H1 (cell line): ENCODE measurements at regions not wholly inside any gene's neighbourhood (a gene's known extent, or its start where the extent isn't known, plus 50 kb on each side); places are given as distances from the start of the nearest gene placed in this dataset.

Source experiments
- CTCF ChIA-PET: fragments of 300-600 bp; sonication (Branson Sonifier 250); formaldehyde crosslinking; loops from one replicate; lab custom pipeline; 2021; ENCODE audit not compliant: partially characterized antibody; lab: Charles Lee
- POLR2A ChIA-PET: fragments of 300-600 bp; sonication (Branson Sonifier 250); formaldehyde crosslinking; loops from one replicate; lab custom pipeline; 2021; ENCODE audit warnings: inconsistent platforms; ENCODE audit not compliant: partially characterized antibody; lab: Charles Lee
- DNase-seq, 2 experiments: peaks; one replicate each; pipeline versions ENCODE4 v3.0.0 to v3.0.0-alpha.2; 2010 to 2022; ENCODE audit warnings: low spot score in 2 of 2, low read depth in 1 of 2, mixed read lengths in 1 of 2
- FAIRE-seq: peaks from 2 replicates; lab custom pipeline; 2011; peaks lifted over from hg19 to GRCh38; lab: Jason Lieb, UNC
- H2AFZ ChIP-seq: 2 replicates; pipeline ENCODE4 v1.8.1; 2012; ENCODE audit warnings: low read length, inconsistent platforms
- H2AK5ac ChIP-seq: 2 replicates; pipeline ENCODE4 v1.6.1; 2013; ENCODE audit warnings: low read depth, low read length
- H2BK120ac ChIP-seq: replicated peaks from 2 replicates; pipeline ENCODE3; 2013; ENCODE audit warnings: low read depth, low read length, inconsistent platforms
- H2BK12ac ChIP-seq: 2 replicates; pipeline ENCODE4 v1.6.1; 2013; ENCODE audit warnings: low read depth, low read length
- H2BK15ac ChIP-seq: 2 replicates; pipeline ENCODE4 v1.6.1; 2013; ENCODE audit warnings: low read length
- H2BK20ac ChIP-seq: 2 replicates; pipeline ENCODE4 v1.6.1; 2013; ENCODE audit warnings: low read length
- H2BK5ac ChIP-seq: 2 replicates; pipeline ENCODE4 v1.6.1; 2013; ENCODE audit warnings: low read depth, low read length
- H3K14ac ChIP-seq: 2 replicates; pipeline ENCODE4 v1.6.1; 2013; ENCODE audit warnings: inconsistent platforms; ENCODE audit not compliant: insufficient read length
- H3K18ac ChIP-seq: 2 replicates; pipeline ENCODE4 v1.6.1; 2013; ENCODE audit warnings: low read length; ENCODE audit errors: extremely low read depth
- H3K23ac ChIP-seq: 2 replicates; pipeline ENCODE4 v1.6.1; 2013; ENCODE audit warnings: inconsistent platforms; ENCODE audit not compliant: insufficient read length
- H3K23me2 ChIP-seq: 2 replicates; pipeline ENCODE4 v1.6.1; 2013; ENCODE audit warnings: low read depth, low read length
- H3K27ac ChIP-seq: 2 replicates; pipeline ENCODE4 v1.6.1; 2011; ENCODE audit warnings: low read depth, low read length, inconsistent platforms
- H3K27me3 ChIP-seq, 4 experiments: replicated peaks in 1 of 4; 1 replicate in 1 of 4; 2 replicates in 3 of 4; pipeline versions ENCODE4 v1.6.1 to v1.8.1; 2011 to 2013; ENCODE audit warnings: low read length in 3 of 4, mild to moderate bottlenecking in 3 of 4, inconsistent platforms in 2 of 4, mixed read lengths in 2 of 4, moderate library complexity in 1 of 4; ENCODE audit not compliant: control insufficient read depth in 3 of 4, insufficient read depth in 3 of 4; ENCODE audit errors: extremely low read depth in 1 of 4
- H3K36me3 ChIP-seq, 4 experiments: 2 replicates each; pipeline versions ENCODE4 v1.6.1 to v1.8.1; 2011 to 2013; ENCODE audit warnings: mild to moderate bottlenecking in 4 of 4, low read length in 3 of 4, moderate library complexity in 2 of 4, control low read depth in 1 of 4, inconsistent platforms in 1 of 4; ENCODE audit not compliant: insufficient read depth in 4 of 4, control insufficient read depth in 2 of 4
- H3K4ac ChIP-seq: replicated peaks from 2 replicates; pipeline ENCODE3; 2013; ENCODE audit warnings: low read length, low read depth, mixed read lengths, inconsistent platforms; ENCODE audit not compliant: insufficient read length
- H3K4me1 ChIP-seq, 4 experiments: replicated peaks in 1 of 4; 1 replicate in 1 of 4; 2 replicates in 3 of 4; pipeline versions ENCODE4 v1.6.1 to v1.8.1; 2011 to 2013; ENCODE audit warnings: low read length in 3 of 4, inconsistent platforms in 2 of 4, mixed read lengths in 1 of 4; ENCODE audit not compliant: insufficient read depth in 4 of 4, control insufficient read depth in 3 of 4
- H3K4me2 ChIP-seq, 2 experiments: 2 replicates each; pipeline versions ENCODE4 v1.6.1 to v1.8.1; 2011 to 2013; ENCODE audit warnings: low read depth in 2 of 2, low read length in 2 of 2, control low read depth in 1 of 2, inconsistent platforms in 1 of 2, mild to moderate bottlenecking in 1 of 2; ENCODE audit not compliant: insufficient read depth in 1 of 2
- H3K4me3 ChIP-seq, 4 experiments: fragments of 200-600, 300-600 bp in 1 of 4; sonication (generic), shearing (Covaris generic), sonication (Bioruptor Twin) in 1 of 4; 2 replicates each; pipeline versions ENCODE4 v1.5.1 to v1.8.1; 2011 to 2016; ENCODE audit warnings: low read length in 4 of 4, low read depth in 3 of 4, control low read depth in 2 of 4, inconsistent platforms in 2 of 4, mild to moderate bottlenecking in 2 of 4, mixed read lengths in 1 of 4, moderate library complexity in 1 of 4; ENCODE audit not compliant: insufficient read depth in 2 of 4; ENCODE audit errors: extremely low read depth in 1 of 4
- H3K56ac ChIP-seq: replicated peaks from 2 replicates; pipeline ENCODE3; 2013; ENCODE audit warnings: low read depth, mild to moderate bottlenecking, mixed read lengths, low read length, inconsistent platforms; ENCODE audit not compliant: insufficient read length
- H3K79me1 ChIP-seq: 2 replicates; pipeline ENCODE4 v1.6.1; 2013; ENCODE audit warnings: low read depth, low read length, control low read depth
- H3K79me2 ChIP-seq, 2 experiments: 2 replicates each; pipeline versions ENCODE4 v1.6.1 to v1.8.1; 2012 to 2013; ENCODE audit warnings: low read length in 2 of 2, mild to moderate bottlenecking in 2 of 2, inconsistent platforms in 1 of 2; ENCODE audit not compliant: insufficient read depth in 2 of 2, control insufficient read depth in 1 of 2
- H3K9ac ChIP-seq, 4 experiments: replicated peaks in 1 of 4; 1 replicate in 1 of 4; 2 replicates in 3 of 4; pipeline versions ENCODE4 v1.6.1 to v1.8.1; 2011 to 2013; ENCODE audit warnings: low read depth in 3 of 4, low read length in 3 of 4, control low read depth in 2 of 4, mild to moderate bottlenecking in 2 of 4, moderate library complexity in 2 of 4, inconsistent platforms in 1 of 4; ENCODE audit errors: extremely low read depth in 1 of 4
- H3K9me3 ChIP-seq, 2 experiments: 2 replicates each; pipeline versions ENCODE4 v1.6.1 to v1.8.1; 2012 to 2013; ENCODE audit warnings: mild to moderate bottlenecking in 2 of 2, moderate library complexity in 2 of 2, control low read depth in 1 of 2, inconsistent platforms in 1 of 2, low read depth in 1 of 2, low read length in 1 of 2, mixed read lengths in 1 of 2; ENCODE audit not compliant: insufficient read depth in 2 of 2
- H4K20me1 ChIP-seq, 2 experiments: replicated peaks in 1 of 2; 2 replicates each; pipeline versions ENCODE3 to v1.8.1; 2011 to 2013; ENCODE audit warnings: inconsistent platforms in 2 of 2, low read length in 2 of 2, mild to moderate bottlenecking in 1 of 2; ENCODE audit not compliant: insufficient read depth in 2 of 2, control insufficient read depth in 1 of 2
- H4K5ac ChIP-seq: 2 replicates; pipeline ENCODE4 v1.6.1; 2013; ENCODE audit warnings: low read length, low read depth, mixed read lengths, inconsistent platforms; ENCODE audit not compliant: insufficient read length
- H4K8ac ChIP-seq: 2 replicates; pipeline ENCODE4 v1.8.0; 2013; ENCODE audit warnings: mild to moderate bottlenecking, moderate library complexity, low read length, inconsistent platforms; ENCODE audit not compliant: insufficient read depth; ENCODE audit errors: extremely low read depth
- H4K91ac ChIP-seq: replicated peaks from 2 replicates; pipeline ENCODE3; 2013; ENCODE audit warnings: low read length, mixed read lengths, inconsistent platforms; ENCODE audit not compliant: insufficient read length
- EGR1 ChIP-seq: IDR thresholded peaks from 2 replicates; pipeline ENCODE4 v1.6.1; 2011; ENCODE audit warnings: low read depth, low read length, borderline replicate concordance
- WGBS, 2 experiments: shearing (Covaris generic) in 1 of 2; methylation state at CpG; one replicate each; pipeline versions ENCODE4 v1.1.6 to v1.1.7; 2013 to 2015; ENCODE audit warnings: low lambda C conversion rate in 2 of 2, mixed read lengths in 2 of 2, inconsistent platforms in 1 of 2, low coverage in 1 of 2, missing lambda C conversion rate in 1 of 2; ENCODE audit not compliant: insufficient replicate concordance in 2 of 2, insufficient coverage in 1 of 2, insufficient read length in 1 of 2; ENCODE audit errors: extremely low coverage in 1 of 2, missing lambda C conversion rate in 1 of 2; 5-methylcytosine and 5-hydroxymethylcytosine counted together

DNA sequence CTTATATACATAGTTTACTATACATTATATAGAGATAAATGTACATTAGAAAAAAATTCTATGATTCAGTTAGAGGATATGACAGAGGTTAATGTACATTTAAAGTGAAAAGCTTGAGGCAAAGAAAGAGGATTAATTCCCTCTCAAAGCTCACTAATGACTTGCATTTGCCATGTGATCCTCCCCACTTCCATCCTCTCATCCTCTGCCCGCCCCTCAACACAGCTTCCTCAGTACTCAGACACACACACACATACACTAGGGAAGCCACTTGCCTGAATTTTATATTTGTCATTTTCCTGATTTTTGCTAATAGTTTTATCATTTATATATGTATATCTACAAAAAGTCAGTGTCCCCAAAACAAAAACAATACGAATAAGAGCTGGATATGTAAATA, 764.5 kb downstream of the EFNA5 start:
- H3K27me3 ChIP-seq: no peaks in the 10 kb centered on the region
- H3K23me2 ChIP-seq: no peaks in the 10 kb centered on the region
- no peak overlapping the region for H3K14ac ChIP-seq
- no peak overlapping the region for H3K27ac ChIP-seq
- H3K79me1 ChIP-seq: no peaks in the 10 kb centered on the region
- no peak overlapping the region for H2AFZ ChIP-seq
- no peak overlapping the region for H2BK15ac ChIP-seq
- no peak overlapping the region for H2AK5ac ChIP-seq
- H2BK5ac ChIP-seq: no peak overlapping the region
- no peaks in the 10 kb centered on the region for H4K20me1 ChIP-seq
- no peak overlapping the region for H3K18ac ChIP-seq
- DNase-seq: no peak
- no peak overlapping the region for H3K56ac ChIP-seq
- H3K4me1 ChIP-seq: no peaks in the 10 kb centered on the region
- FAIRE-seq: no peak
- H4K8ac ChIP-seq: no peak overlapping the region
- no peak overlapping the region for H3K4me2 ChIP-seq
- no peak overlapping the region for H2BK120ac ChIP-seq
- no peak overlapping the region for H2BK12ac ChIP-seq
- POLR2A ChIA-PET: no interaction called here
- no peak overlapping the region for H3K4me3 ChIP-seq
- no peak overlapping the region for H3K9ac ChIP-seq
- 80% methylated on average over 2 of the region's 2 CpGs; no CpG with 5 or more reads in 1 of the 2 experiments for WGBS, 2 experiments
- no peak overlapping the region for H2BK20ac ChIP-seq
- H4K5ac ChIP-seq: no peak overlapping the region
- no peaks in the 10 kb centered on the region for H3K79me2 ChIP-seq
- no peak overlapping the region for H3K4ac ChIP-seq
- no peak overlapping the region for H3K23ac ChIP-seq
- H4K91ac ChIP-seq: no peak overlapping the region
- no peaks in the 10 kb centered on the region for H3K9me3 ChIP-seq
- CTCF ChIA-PET: interaction anchor here (1.6 kb wide), 1 partner anchor 21 kb away, joined by 3 read pairs; no protein-coding TSS in a partner anchor
- no peaks in the 10 kb centered on the region for H3K36me3 ChIP-seq
- TF ChIP-seq EGR1: no peak
